ENCODE measurements at regions not wholly inside any gene's neighbourhood (a gene's known extent, or its start where the extent isn't known, plus 50 kb on each side); places are given as distances from the start of the nearest gene placed in this dataset.

DNA sequence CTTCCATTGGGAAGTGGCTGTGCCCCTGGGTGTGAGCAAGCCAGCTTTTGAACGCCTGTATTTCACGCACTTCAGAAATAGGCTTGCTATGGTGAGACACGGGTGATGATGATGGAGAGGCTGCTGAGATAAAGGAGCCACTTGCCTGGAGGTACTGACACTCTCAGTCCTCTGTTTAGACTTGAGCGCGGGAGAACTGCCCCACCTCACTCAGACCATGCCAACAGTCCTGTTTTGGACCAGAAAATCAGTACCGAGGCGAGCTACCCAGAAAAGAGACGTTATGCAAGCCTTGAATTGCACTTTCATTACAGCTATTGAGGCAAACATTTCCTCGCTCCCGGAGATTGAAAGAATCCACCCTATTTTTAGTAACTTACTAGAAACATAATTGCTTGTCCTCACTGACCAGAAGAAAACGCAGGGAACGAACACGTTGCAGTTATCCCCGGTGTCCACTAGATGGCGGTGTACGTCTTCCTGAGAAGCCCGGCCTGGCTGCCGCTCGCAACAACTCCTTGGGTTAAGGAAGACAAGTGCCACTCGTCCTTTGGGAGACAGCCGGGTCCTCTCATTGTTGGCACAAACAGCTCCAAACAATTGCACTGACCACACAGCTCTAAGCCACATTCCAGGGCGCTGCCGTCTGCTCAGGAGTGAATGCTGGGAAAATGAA, 142.4 kb downstream of the PSAT1 start:
- TF ChIP-seq POLR2A (IDR thresholded peaks at IDR 0.05): no peak
- TF ChIP-seq, protein P1, sequence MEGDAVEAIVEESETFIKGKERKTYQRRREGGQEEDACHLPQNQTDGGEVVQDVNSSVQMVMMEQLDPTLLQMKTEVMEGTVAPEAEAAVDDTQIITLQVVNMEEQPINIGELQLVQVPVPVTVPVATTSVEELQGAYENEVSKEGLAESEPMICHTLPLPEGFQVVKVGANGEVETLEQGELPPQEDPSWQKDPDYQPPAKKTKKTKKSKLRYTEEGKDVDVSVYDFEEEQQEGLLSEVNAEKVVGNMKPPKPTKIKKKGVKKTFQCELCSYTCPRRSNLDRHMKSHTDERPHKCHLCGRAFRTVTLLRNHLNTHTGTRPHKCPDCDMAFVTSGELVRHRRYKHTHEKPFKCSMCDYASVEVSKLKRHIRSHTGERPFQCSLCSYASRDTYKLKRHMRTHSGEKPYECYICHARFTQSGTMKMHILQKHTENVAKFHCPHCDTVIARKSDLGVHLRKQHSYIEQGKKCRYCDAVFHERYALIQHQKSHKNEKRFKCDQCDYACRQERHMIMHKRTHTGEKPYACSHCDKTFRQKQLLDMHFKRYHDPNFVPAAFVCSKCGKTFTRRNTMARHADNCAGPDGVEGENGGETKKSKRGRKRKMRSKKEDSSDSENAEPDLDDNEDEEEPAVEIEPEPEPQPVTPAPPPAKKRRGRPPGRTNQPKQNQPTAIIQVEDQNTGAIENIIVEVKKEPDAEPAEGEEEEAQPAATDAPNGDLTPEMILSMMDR (IDR thresholded peaks at IDR 0.05 in 4 of 5, conservative IDR thresholded peaks at IDR 0.05 in 1 of 5): peak; percentile 59 to 93 (median 78)

Data from gastrocnemius medialis (tissue), 4 donors.